ENCODE measurements at regions not wholly inside any gene's neighbourhood (a gene's known extent, or its start where the extent isn't known, plus 50 kb on each side); places are given as distances from the start of the nearest gene placed in this dataset.

GRCh38 chrX:38895775-38896174 is 94.5 kb downstream of the MID1IP1 start:
- TF ChIP-seq MAX (CRISPR knock-in tag; IDR thresholded peaks at IDR 0.05) (no peak), KDM1A (IDR thresholded peaks at IDR 0.05) (no peak), JUND (IDR thresholded peaks at IDR 0.05; ENCODE audit: borderline replicate concordance, low read depth, low read length) (no peak), JUND (tag; IDR thresholded peaks at IDR 0.05; ENCODE audit: borderline replicate concordance, low read depth, low read length) (no peak), DMBX1 (CRISPR knock-in tag; IDR thresholded peaks at IDR 0.05; ENCODE audit: borderline replicate concordance) (no peak)
- TF ChIP-seq, protein P1, sequence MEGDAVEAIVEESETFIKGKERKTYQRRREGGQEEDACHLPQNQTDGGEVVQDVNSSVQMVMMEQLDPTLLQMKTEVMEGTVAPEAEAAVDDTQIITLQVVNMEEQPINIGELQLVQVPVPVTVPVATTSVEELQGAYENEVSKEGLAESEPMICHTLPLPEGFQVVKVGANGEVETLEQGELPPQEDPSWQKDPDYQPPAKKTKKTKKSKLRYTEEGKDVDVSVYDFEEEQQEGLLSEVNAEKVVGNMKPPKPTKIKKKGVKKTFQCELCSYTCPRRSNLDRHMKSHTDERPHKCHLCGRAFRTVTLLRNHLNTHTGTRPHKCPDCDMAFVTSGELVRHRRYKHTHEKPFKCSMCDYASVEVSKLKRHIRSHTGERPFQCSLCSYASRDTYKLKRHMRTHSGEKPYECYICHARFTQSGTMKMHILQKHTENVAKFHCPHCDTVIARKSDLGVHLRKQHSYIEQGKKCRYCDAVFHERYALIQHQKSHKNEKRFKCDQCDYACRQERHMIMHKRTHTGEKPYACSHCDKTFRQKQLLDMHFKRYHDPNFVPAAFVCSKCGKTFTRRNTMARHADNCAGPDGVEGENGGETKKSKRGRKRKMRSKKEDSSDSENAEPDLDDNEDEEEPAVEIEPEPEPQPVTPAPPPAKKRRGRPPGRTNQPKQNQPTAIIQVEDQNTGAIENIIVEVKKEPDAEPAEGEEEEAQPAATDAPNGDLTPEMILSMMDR (IDR thresholded peaks at IDR 0.05 in 2 of 3, conservative IDR thresholded peaks at IDR 0.05 in 1 of 3; ENCODE audit: insufficient read depth in 2 of 3, low read depth in 1 of 3, low read length in 3 of 3): no peak
- TF ChIP-seq, protein P2, sequence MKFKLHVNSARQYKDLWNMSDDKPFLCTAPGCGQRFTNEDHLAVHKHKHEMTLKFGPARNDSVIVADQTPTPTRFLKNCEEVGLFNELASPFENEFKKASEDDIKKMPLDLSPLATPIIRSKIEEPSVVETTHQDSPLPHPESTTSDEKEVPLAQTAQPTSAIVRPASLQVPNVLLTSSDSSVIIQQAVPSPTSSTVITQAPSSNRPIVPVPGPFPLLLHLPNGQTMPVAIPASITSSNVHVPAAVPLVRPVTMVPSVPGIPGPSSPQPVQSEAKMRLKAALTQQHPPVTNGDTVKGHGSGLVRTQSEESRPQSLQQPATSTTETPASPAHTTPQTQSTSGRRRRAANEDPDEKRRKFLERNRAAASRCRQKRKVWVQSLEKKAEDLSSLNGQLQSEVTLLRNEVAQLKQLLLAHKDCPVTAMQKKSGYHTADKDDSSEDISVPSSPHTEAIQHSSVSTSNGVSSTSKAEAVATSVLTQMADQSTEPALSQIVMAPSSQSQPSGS (CRISPR knock-in tag; IDR thresholded peaks at IDR 0.05): no peak
